GM23248 (cell line): ENCODE measurements at regions not wholly inside any gene's neighbourhood (a gene's known extent, or its start where the extent isn't known, plus 50 kb on each side); places are given as distances from the start of the nearest gene placed in this dataset.

Source experiments
- DNase-seq: peaks from one replicate; pipeline ENCODE4 v3.0.0-alpha.2; 2015
- H2AFZ ChIP-seq: fragments of 200-600 bp; sonication (generic); 2 replicates; pipeline ENCODE4 v1.6.1; 2016; ENCODE audit warnings: antibody characterized with exemption
- H3F3A ChIP-seq: fragments of 200-600 bp; sonication (generic); 2 replicates; pipeline ENCODE4 v1.6.1; 2016; ENCODE audit warnings: mild to moderate bottlenecking, antibody characterized with exemption, mixed run types; ENCODE audit not compliant: insufficient read depth
- H3K27ac ChIP-seq: fragments of 200-600 bp; sonication (generic); 2 replicates; pipeline ENCODE4 v1.5.1; 2016; ENCODE audit warnings: mild to moderate bottlenecking
- H3K27me3 ChIP-seq: fragments of 200-600 bp; sonication (generic); replicated peaks from 2 replicates; pipeline ENCODE4 v1.6.1; 2016; ENCODE audit warnings: mild to moderate bottlenecking; ENCODE audit not compliant: insufficient read depth
- H3K36me3 ChIP-seq: fragments of 200-600 bp; sonication (generic); 2 replicates; pipeline ENCODE4 v1.6.1; 2016; ENCODE audit warnings: low read depth, mild to moderate bottlenecking
- H3K4me1 ChIP-seq: fragments of 200-600 bp; sonication (generic); 2 replicates; pipeline ENCODE4 v1.6.1; 2016; ENCODE audit warnings: mild to moderate bottlenecking; ENCODE audit not compliant: insufficient read depth
- H3K4me2 ChIP-seq: fragments of 200-600 bp; sonication (generic); one replicate; pipeline ENCODE4 v1.6.1; 2016; ENCODE audit warnings: mild to moderate bottlenecking; ENCODE audit not compliant: unreplicated experiment
- H3K4me3 ChIP-seq: fragments of 200-600 bp; sonication (generic); 2 replicates; pipeline ENCODE4 v1.5.1; 2016; ENCODE audit warnings: mild to moderate bottlenecking
- H3K79me2 ChIP-seq: fragments of 200-600 bp; sonication (generic); 2 replicates; pipeline ENCODE4 v1.6.1; 2016; ENCODE audit warnings: mild to moderate bottlenecking; ENCODE audit not compliant: insufficient read depth
- H3K9ac ChIP-seq: fragments of 200-600 bp; sonication (generic); 2 replicates; pipeline ENCODE4 v1.6.1; 2016; ENCODE audit warnings: mild to moderate bottlenecking
- H3K9me2 ChIP-seq: fragments of 200-600 bp; sonication (generic); 2 replicates; pipeline ENCODE4 v1.6.1; 2016; ENCODE audit warnings: mixed run types, mild to moderate bottlenecking, moderate library complexity; ENCODE audit not compliant: insufficient read depth
- H3K9me3 ChIP-seq: fragments of 200-600 bp; sonication (generic); one replicate; pipeline ENCODE4 v1.6.1; 2017; ENCODE audit warnings: low read depth
- H4K20me1 ChIP-seq: fragments of 200-600 bp; sonication (generic); 2 replicates; pipeline ENCODE4 v1.6.0; 2016; ENCODE audit not compliant: insufficient read depth
- EZH2 ChIP-seq: fragments of 200-600 bp; sonication (generic); IDR thresholded peaks from 2 replicates; pipeline ENCODE4 v1.6.1; 2018; ENCODE audit warnings: antibody characterized with exemption, mild to moderate bottlenecking; ENCODE audit not compliant: insufficient read depth, poor library complexity, severe bottlenecking
- EZH2phosphoT487 ChIP-seq: fragments of 200-600 bp; sonication (generic); IDR thresholded peaks from 2 replicates; pipeline ENCODE4 v1.6.1; 2018; ENCODE audit warnings: antibody characterized with exemption, moderate library complexity, mild to moderate bottlenecking, low read depth; ENCODE audit not compliant: insufficient read depth
- WGBS, 2 experiments: methylation state at CpG; one replicate each; pipeline ENCODE4 v1.1.6; 2015 to 2017; ENCODE audit warnings: low lambda C conversion rate in 2 of 2, low coverage in 1 of 2; ENCODE audit errors: missing lambda C conversion rate in 2 of 2; 5-methylcytosine and 5-hydroxymethylcytosine counted together
- in situ Hi-C: fragments of 300-500 bp; cut with MboI; formaldehyde crosslinking; loops from 2 replicates; pipeline ENCODE4 v1.15.0; 2020

DNA sequence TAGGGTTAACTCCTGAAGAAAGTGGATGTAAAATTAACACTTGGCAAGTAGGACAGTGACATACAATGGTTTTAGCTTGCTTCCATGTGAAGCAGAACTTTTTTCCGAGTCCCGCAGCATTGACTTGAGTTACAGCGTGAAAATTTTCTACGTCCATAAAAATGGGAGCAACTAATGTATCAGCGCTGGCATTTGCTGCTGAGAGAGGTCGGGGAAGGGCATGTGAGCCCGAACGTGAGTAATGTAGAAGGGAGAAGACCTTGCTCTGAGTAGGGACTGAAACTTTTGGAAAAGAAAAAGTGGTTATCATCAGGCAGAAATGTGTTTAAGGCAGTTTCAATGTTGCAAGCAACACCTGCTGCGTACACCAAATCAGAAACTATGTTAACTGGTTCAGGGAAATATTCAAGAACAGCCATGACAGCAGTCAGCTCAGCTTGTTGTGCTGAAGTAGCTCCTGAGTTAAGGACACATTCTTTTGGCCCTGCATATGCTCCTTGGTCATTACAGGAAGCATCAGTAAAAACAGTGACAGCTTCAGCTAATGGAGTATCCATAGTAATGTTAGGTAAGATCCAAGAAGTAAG lies 70.9 kb upstream of the ARL4D start:
- H3K4me3 ChIP-seq = no peak overlapping the region
- in situ Hi-C loops = no loop called here
- H3K9me3 ChIP-seq = no peaks in the 10 kb centered on the region

GRCh38 chr17:43327421-43327820 lies 71.4 kb upstream of the ARL4D start:
- no peak overlapping the region for H3K4me3 ChIP-seq
- H3K9me3 ChIP-seq = no peaks in the 10 kb centered on the region
- H3K36me3 ChIP-seq = no peaks in the 10 kb centered on the region
- no peaks in the 10 kb centered on the region for H3K27me3 ChIP-seq
- in situ Hi-C loops = no loop called here
- H3K4me1 ChIP-seq = peaks cover 16% of the 10 kb centered on the region
- 5 to 10% methylated on average over 4 of the region's 4 CpGs for WGBS, 2 experiments
- no peaks in the 10 kb centered on the region for H3K9me2 ChIP-seq
- no peak for TF ChIP-seq EZH2
- no peak for TF ChIP-seq EZH2phosphoT487
- no peak overlapping the region for H2AFZ ChIP-seq
- no peak overlapping the region for H3K27ac ChIP-seq
- H3F3A ChIP-seq = peaks cover 40% of the 10 kb centered on the region
- H3K9ac ChIP-seq = no peak overlapping the region
- DNase-seq = peak; percentile 36
- no peaks in the 10 kb centered on the region for H3K79me2 ChIP-seq
- peak overlapping the region; percentile 39 for H3K4me2 ChIP-seq
- H4K20me1 ChIP-seq = no peaks in the 10 kb centered on the region

More for the DNA sequence above, 70.9 kb upstream of the ARL4D start:
- Histone ChIP-seq H3F3A (peaks cover 44% of the 10 kb centered on the region), H3K9ac (no peak overlapping the region), H3K27me3 (no peaks in the 10 kb centered on the region), H3K36me3 (no peaks in the 10 kb centered on the region), H3K79me2 (no peaks in the 10 kb centered on the region), H3K9me2 (no peaks in the 10 kb centered on the region), H2AFZ (no peak overlapping the region), H3K27ac (no peak overlapping the region), H4K20me1 (no peaks in the 10 kb centered on the region), H3K4me2 (peak overlapping the region; percentile 39), H3K4me1 (peaks cover 16% of the 10 kb centered on the region)
- no peak for TF ChIP-seq EZH2phosphoT487
- no peak for TF ChIP-seq EZH2
- DNase-seq = peak; percentile 25
- WGBS, 2 experiments = 45 to 54% methylated on average over 9 of the region's 9 CpGs

GRCh38 chr17:43326490-43327275 lies 72.1 kb upstream of the ARL4D start:
- Histone ChIP-seq H3K79me2 (no peaks in the 10 kb centered on the region), H3K27ac (no peak overlapping the region), H3K9me3 (no peaks in the 10 kb centered on the region), H3K4me1 (peaks cover 16% of the 10 kb centered on the region), H3F3A (peaks cover 37% of the 10 kb centered on the region), H3K4me2 (no peak overlapping the region), H3K36me3 (no peaks in the 10 kb centered on the region), H3K9me2 (no peaks in the 10 kb centered on the region), H3K9ac (no peak overlapping the region), H2AFZ (no peak overlapping the region), H4K20me1 (no peaks in the 10 kb centered on the region), H3K4me3 (no peak overlapping the region), H3K27me3 (no peaks in the 10 kb centered on the region)
- WGBS, 2 experiments = 75 to 77% methylated on average over 7 of the region's 7 CpGs
- DNase-seq = peak; percentile 9
- TF ChIP-seq EZH2 (no peak), EZH2phosphoT487 (no peak)
- in situ Hi-C loops = no loop called here

- Histone ChIP-seq H3K36me3 (no peaks in the 10 kb centered on the region), H3K79me2 (no peaks in the 10 kb centered on the region), H3K4me1 (peaks cover 16% of the 10 kb centered on the region), H3K4me2 (no peak overlapping the region), H3F3A (peaks cover 37% of the 10 kb centered on the region), H3K27me3 (no peaks in the 10 kb centered on the region), H3K9me2 (no peaks in the 10 kb centered on the region), H4K20me1 (no peaks in the 10 kb centered on the region), H3K9me3 (no peaks in the 10 kb centered on the region), H3K27ac (no peak overlapping the region), H2AFZ (no peak overlapping the region), H3K9ac (no peak overlapping the region), H3K4me3 (no peak overlapping the region)
- no peak for TF ChIP-seq EZH2phosphoT487
- no peak for TF ChIP-seq EZH2
- WGBS, 2 experiments = 87% methylated on average over 22 of the region's 22 CpGs
- in situ Hi-C loops = loop anchor here (25.0 kb wide), 1 partner anchor 287 kb away; the partner anchor contains the start of gene RND2
- DNase-seq = no peak
Observed at GRCh38 chr17:43324205-43324893, 74.4 kb upstream of the ARL4D start.
